ENCODE measurements at regions not wholly inside any gene's neighbourhood (a gene's known extent, or its start where the extent isn't known, plus 50 kb on each side); places are given as distances from the start of the nearest gene placed in this dataset.

GRCh38 chr9:108022246-108022935, 532.8 kb upstream of the KLF4 start:
- Histone ChIP-seq H2BK12ac (ENCODE audit: insufficient read length, low read depth, low read length) (no peak overlapping the region), H4K91ac (ENCODE audit: insufficient read length, low read depth, low read length) (no peak overlapping the region), H4K8ac (replicated peaks; ENCODE audit: insufficient read length, low read depth, low read length) (no peak overlapping the region), H3K4me1 (ENCODE audit: insufficient read depth, low read length) (peaks cover 2% of the 10 kb centered on the region; the same call in 1 of the 2 replicates), H3K18ac (ENCODE audit: insufficient read length, low read depth, low read length) (no peak overlapping the region), H3K23ac (ENCODE audit: insufficient read length, low read depth, low read length) (no peak overlapping the region), H3K4ac (ENCODE audit: low read depth, low read length) (no peak overlapping the region), H2AK5ac (ENCODE audit: insufficient read length, low read length) (no peak overlapping the region), H3K79me2 (ENCODE audit: insufficient read depth, low read length) (no peaks in the 10 kb centered on the region), H2BK15ac (ENCODE audit: low read depth, low read length) (no peak overlapping the region), H3K9ac (ENCODE audit: extremely low read depth, insufficient read length, low read length) (no peak overlapping the region), H3K56ac (ENCODE audit: insufficient read length, low read depth, low read length) (no peak overlapping the region), H2BK5ac (ENCODE audit: insufficient read length, low read length) (no peak overlapping the region), H3K14ac (ENCODE audit: insufficient read depth, low read length) (no peak overlapping the region), H3K9me3 (ENCODE audit: control insufficient read depth, low read depth, low read length) (no peaks in the 10 kb centered on the region), H3K27me3 (ENCODE audit: insufficient read depth, low read length) (no peaks in the 10 kb centered on the region), H2BK20ac (ENCODE audit: low read depth, low read length, poor library complexity, severe bottlenecking) (no peak overlapping the region), H3K23me2 (ENCODE audit: insufficient read length, low read depth, low read length, poor library complexity, severe bottlenecking) (no peaks in the 10 kb centered on the region), H3K27ac (ENCODE audit: insufficient read length, low read depth, low read length) (no peak overlapping the region), H3K79me1 (ENCODE audit: insufficient read depth, low read depth, low read length, poor library complexity, severe bottlenecking) (no peaks in the 10 kb centered on the region), H2AFZ (ENCODE audit: low read length) (no peak overlapping the region), H3K4me2 (ENCODE audit: insufficient read depth, insufficient read length, low read length) (no peak overlapping the region), H2BK120ac (ENCODE audit: low read depth, low read length, poor library complexity, severe bottlenecking) (no peak overlapping the region), H3T11ph (ENCODE audit: low read length) (no peak overlapping the region), H4K20me1 (ENCODE audit: control insufficient read depth, insufficient read depth, insufficient read length) (no peaks in the 10 kb centered on the region), H4K5ac (ENCODE audit: insufficient read length, low read depth, low read length) (no peak overlapping the region)
- Mint-ChIP-seq H3K27me3 (ENCODE audit: low read depth) (no peaks in the 10 kb centered on the region), H3K9me3 (peaks cover 0 to 8% of the 10 kb centered on the region in 2 experiments; a peak in 3 of 5 replicates), H3K27ac (no peak overlapping the region), H3K36me3 (ENCODE audit: insufficient read depth in 1 of 3, low read depth in 3 of 3) (peaks cover 0 to 10% (median 2%) of the 10 kb centered on the region in 3 experiments; a peak in 4 of 7 replicates), H3K4me3 (no peak overlapping the region), H3K4me1 (peaks cover 27% of the 10 kb centered on the region in 2 experiments)
- no CpG with 5 or more reads among the region's 4 CpGs for WGBS (ENCODE audit: extremely low coverage, insufficient read length, low lambda C conversion rate)
- no peak for TF ChIP-seq CTCF (conservative IDR thresholded peaks at IDR 0.05)
- DNase-seq: no peak
